Medulla oblongata (tissue), 1 donor: ENCODE measurements at regions not wholly inside any gene's neighbourhood (a gene's known extent, or its start where the extent isn't known, plus 50 kb on each side); places are given as distances from the start of the nearest gene placed in this dataset.

Experiments used
- DNase-seq: peaks from one replicate; pipeline ENCODE4 v3.0.0-alpha.2; 2015; ENCODE audit errors: extremely low spot score

- DNase-seq: no peak
Observed at GRCh38 chr1:163013826-163014600, 55.1 kb upstream of the RGS4 start.

GRCh38 chr1:163006051-163006834 lies 62.9 kb upstream of the RGS4 start:
- no peak for DNase-seq

- no peak for DNase-seq
Observed at GRCh38 chr1:162997499-162998285, 71.5 kb upstream of the RGS4 start.

- DNase-seq: no peak
Observed at GRCh38 chr1:162996261-162996660, 72.9 kb upstream of the RGS4 start.

GRCh38 chr1:162994921-162995320 lies 74.2 kb upstream of the RGS4 start:
- DNase-seq: no peak

GRCh38 chr1:162993846-162994245 lies 75.3 kb upstream of the RGS4 start:
- DNase-seq: no peak

GRCh38 chr1:162992945-162993344 lies 76.2 kb upstream of the RGS4 start:
- no peak for DNase-seq

GRCh38 chr1:162991444-162991843 lies 77.7 kb upstream of the RGS4 start:
- no peak for DNase-seq

- DNase-seq: no peak
Observed at GRCh38 chr1:162990665-162991064, 78.5 kb upstream of the RGS4 start.

- DNase-seq: no peak
Observed at GRCh38 chr1:162988869-162989268, 80.3 kb upstream of the RGS4 start.

GRCh38 chr1:162987866-162988265 lies 81.3 kb upstream of the RGS4 start:
- DNase-seq: no peak

- no peak for DNase-seq
Observed at GRCh38 chr1:162985816-162986435, 83.2 kb upstream of the RGS4 start.

GRCh38 chr1:162984699-162985098 lies 84.5 kb upstream of the RGS4 start:
- DNase-seq: no peak

- no peak for DNase-seq
Observed at GRCh38 chr1:162983671-162984425, 85.3 kb upstream of the RGS4 start.

GRCh38 chr1:162982364-162982763 lies 86.8 kb upstream of the RGS4 start:
- DNase-seq: no peak

- DNase-seq: no peak
Observed at GRCh38 chr1:162977944-162978568, 91.1 kb upstream of the RGS4 start.

GRCh38 chr1:162976628-162977027 lies 92.5 kb upstream of the RGS4 start:
- no peak for DNase-seq

GRCh38 chr1:162974810-162975209 lies 94.4 kb upstream of the RGS4 start:
- no peak for DNase-seq

GRCh38 chr1:162973381-162973795 lies 95.8 kb upstream of the RGS4 start:
- no peak for DNase-seq

- no peak for DNase-seq
Observed at GRCh38 chr1:162972773-162973172, 96.4 kb upstream of the RGS4 start.

- DNase-seq: no peak
Observed at GRCh38 chr1:162970021-162970420, 99.1 kb upstream of the RGS4 start.
